Hepatocyte (in vitro differentiated cells): ENCODE measurements at regions not wholly inside any gene's neighbourhood (a gene's known extent, or its start where the extent isn't known, plus 50 kb on each side); places are given as distances from the start of the nearest gene placed in this dataset.

ENCODE experiments used
- DNase-seq: peaks from one replicate; pipeline ENCODE4 v3.0.0-alpha.2; 2016; ENCODE audit warnings: low spot score
- H2AFZ ChIP-seq: fragments of 200-600 bp; sonication (generic); 2 replicates; pipeline ENCODE4 v1.6.0; 2016; ENCODE audit warnings: antibody characterized with exemption, mild to moderate bottlenecking
- H3K27ac ChIP-seq: fragments of 200-600 bp; sonication (generic); 2 replicates; pipeline ENCODE4 v1.5.1; 2016; ENCODE audit warnings: mild to moderate bottlenecking
- H3K27me3 ChIP-seq: fragments of 200-600 bp; sonication (generic); 2 replicates; pipeline ENCODE4 v1.6.1; 2016
- H3K36me3 ChIP-seq: fragments of 200-600 bp; sonication (generic); replicated peaks from 2 replicates; pipeline ENCODE4 v1.5.1; 2016; ENCODE audit warnings: low read depth; ENCODE audit not compliant: insufficient read depth
- H3K4me1 ChIP-seq: fragments of 200-600 bp; sonication (generic); 2 replicates; pipeline ENCODE4 v1.5.1; 2016; ENCODE audit warnings: mild to moderate bottlenecking, moderate library complexity; ENCODE audit not compliant: insufficient read depth
- H3K4me2 ChIP-seq: fragments of 200-600 bp; sonication (generic); 2 replicates; pipeline ENCODE4 v1.6.0; 2016
- H3K4me3 ChIP-seq: fragments of 200-600 bp; sonication (generic); 2 replicates; pipeline ENCODE4 v1.5.1; 2016; ENCODE audit warnings: mild to moderate bottlenecking
- H3K79me2 ChIP-seq: fragments of 200-600 bp; sonication (generic); 2 replicates; pipeline ENCODE4 v1.6.0; 2017; ENCODE audit warnings: mild to moderate bottlenecking
- H3K9me2 ChIP-seq: fragments of 200-600 bp; sonication (generic); replicated peaks from 2 replicates; pipeline ENCODE4 v1.6.0; 2017; ENCODE audit warnings: mild to moderate bottlenecking; ENCODE audit not compliant: insufficient read depth
- H3K9me3 ChIP-seq: fragments of 200-600 bp; sonication (generic); 2 replicates; pipeline ENCODE4 v1.5.1; 2016; ENCODE audit warnings: low read depth, mild to moderate bottlenecking
- H4K20me1 ChIP-seq: fragments of 200-600 bp; sonication (generic); 2 replicates; pipeline ENCODE4 v1.6.0; 2016; ENCODE audit warnings: mild to moderate bottlenecking; ENCODE audit not compliant: insufficient read depth, poor library complexity, severe bottlenecking
- CTCF ChIP-seq: fragments of 200-600 bp; sonication (generic); IDR thresholded peaks from 2 replicates; pipeline ENCODE4 v1.5.1; 2016; ENCODE audit warnings: antibody characterized with exemption, mild to moderate bottlenecking; ENCODE audit not compliant: poor library complexity
- EZH2 ChIP-seq: fragments of 200-600 bp; sonication (generic); IDR thresholded peaks from 2 replicates; pipeline ENCODE4 v1.6.1; 2016; ENCODE audit warnings: antibody characterized with exemption, mild to moderate bottlenecking, borderline replicate concordance
- EZH2phosphoT487 ChIP-seq: fragments of 200-600 bp; sonication (generic); IDR thresholded peaks from one replicate; pipeline ENCODE4 v1.6.1; 2018; ENCODE audit warnings: antibody characterized with exemption, mild to moderate bottlenecking, low read depth, moderate library complexity; ENCODE audit not compliant: unreplicated experiment, severe bottlenecking
- WGBS: methylation state at CpG from one replicate; pipeline ENCODE4 v1.1.6; 2016; ENCODE audit warnings: low lambda C conversion rate; ENCODE audit errors: missing lambda C conversion rate; 5-methylcytosine and 5-hydroxymethylcytosine counted together

DNA sequence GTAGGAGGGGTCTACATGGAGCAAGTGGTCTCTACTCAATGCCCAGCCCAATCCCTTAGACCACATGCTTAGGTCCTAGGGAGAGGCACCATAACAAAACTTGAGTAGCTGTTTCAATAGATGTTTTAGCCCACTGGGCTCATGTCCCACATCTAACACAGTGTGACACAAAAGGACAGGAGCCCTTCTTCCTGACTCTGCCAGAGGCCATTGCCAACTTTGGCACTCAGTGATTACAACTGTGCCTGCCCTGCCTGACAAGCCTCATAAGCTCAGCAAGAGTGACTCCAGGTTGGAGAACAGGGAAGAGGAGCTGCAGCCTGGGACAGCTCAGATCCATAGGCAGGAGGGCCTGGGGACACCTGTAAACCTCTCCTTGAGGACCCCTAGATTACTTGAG, 230.8 kb downstream of the ENC1 start:
- no peaks in the 10 kb centered on the region for H4K20me1 ChIP-seq
- no peaks in the 10 kb centered on the region for H3K27me3 ChIP-seq
- H3K9me2 ChIP-seq, result no peaks in the 10 kb centered on the region
- H3K36me3 ChIP-seq, result no peaks in the 10 kb centered on the region
- H3K9me3 ChIP-seq, result no peaks in the 10 kb centered on the region
- H3K4me3 ChIP-seq, result no peak overlapping the region
- H2AFZ ChIP-seq, result no peak overlapping the region
- H3K27ac ChIP-seq, result peak overlapping the region; percentile 11
- H3K4me2 ChIP-seq, result no peak overlapping the region
- peaks cover 26% of the 10 kb centered on the region for H3K4me1 ChIP-seq
- H3K79me2 ChIP-seq, result no peaks in the 10 kb centered on the region
- TF ChIP-seq EZH2phosphoT487, result no peak
- TF ChIP-seq CTCF, result no peak
- TF ChIP-seq EZH2, result no peak
- DNase-seq, result no peak

GRCh38 chr5:74409166-74409706, 231.3 kb downstream of the ENC1 start:
- no peaks in the 10 kb centered on the region for H4K20me1 ChIP-seq
- no peak for DNase-seq
- peak overlapping the region; percentile 45 for H3K4me2 ChIP-seq
- H3K9me2 ChIP-seq, result no peaks in the 10 kb centered on the region
- no peak overlapping the region for H3K4me3 ChIP-seq
- no peaks in the 10 kb centered on the region for H3K36me3 ChIP-seq
- no peak for TF ChIP-seq CTCF
- no peak for TF ChIP-seq EZH2phosphoT487
- TF ChIP-seq EZH2, result no peak
- H3K27ac ChIP-seq, result peak overlapping the region; percentile 11
- 93% methylated on average over 4 of the region's 4 CpGs for WGBS
- no peak overlapping the region for H2AFZ ChIP-seq
- no peaks in the 10 kb centered on the region for H3K9me3 ChIP-seq
- no peaks in the 10 kb centered on the region for H3K27me3 ChIP-seq
- H3K4me1 ChIP-seq, result peaks cover 27% of the 10 kb centered on the region
- H3K79me2 ChIP-seq, result no peaks in the 10 kb centered on the region

- 44% methylated on average over 7 of the region's 7 CpGs for whole genome bisulfite sequencing
These were observed 232.1 kb downstream of the ENC1 start for GRCh38 chr5:74408150-74409043.

More at GRCh38 chr5:74408150-74409043, 232.1 kb downstream of the ENC1 start:
- H3K4me1 ChIP-seq, result peaks cover 27% of the 10 kb centered on the region
- no peak overlapping the region for H2AFZ ChIP-seq
- no peaks in the 10 kb centered on the region for H3K9me2 ChIP-seq
- no peaks in the 10 kb centered on the region for H3K36me3 ChIP-seq
- no peaks in the 10 kb centered on the region for H3K79me2 ChIP-seq
- DNase-seq, result peak; percentile 25
- H3K27me3 ChIP-seq, result no peaks in the 10 kb centered on the region
- TF ChIP-seq CTCF (no peak), EZH2phosphoT487 (no peak), EZH2 (no peak)
- no peak overlapping the region for H3K4me3 ChIP-seq
- H3K4me2 ChIP-seq, result peak overlapping the region; percentile 45
- no peaks in the 10 kb centered on the region for H3K9me3 ChIP-seq
- H3K27ac ChIP-seq, result peak overlapping the region; percentile 47
- no peaks in the 10 kb centered on the region for H4K20me1 ChIP-seq
